Neural crest cell (in vitro differentiated cells): ENCODE measurements at regions not wholly inside any gene's neighbourhood (a gene's known extent, or its start where the extent isn't known, plus 50 kb on each side); places are given as distances from the start of the nearest gene placed in this dataset.
A peak's percentile ranks its signal among the peaks of the same experiment; 100 is the strongest.
"Not testable (repeated sequence)": the region's sequence is repeated elsewhere in the genome, so short reads cannot be mapped to it uniquely, and the experiment has no call there.

Experiments
- DNase-seq: peaks from one replicate; pipeline ENCODE4 v3.0.0; 2021; ENCODE audit warnings: low read depth, mixed read lengths, low spot score
- H3K27ac Mint-ChIP-seq: one replicate; pipeline ENCODE4 v1.8.0; 2021; ENCODE audit warnings: mild to moderate bottlenecking, mixed read lengths; ENCODE audit not compliant: unreplicated experiment
- H3K27me3 Mint-ChIP-seq: 2 replicates; pipeline ENCODE4 v1.8.0; 2021; ENCODE audit warnings: low read depth, mild to moderate bottlenecking, mixed read lengths
- H3K36me3 Mint-ChIP-seq: 2 replicates; pipeline ENCODE4 v1.8.0; 2021; ENCODE audit warnings: low read depth, mild to moderate bottlenecking, mixed read lengths
- H3K4me1 Mint-ChIP-seq: 2 replicates; pipeline ENCODE4 v1.8.0; 2021; ENCODE audit warnings: mixed read lengths
- H3K4me3 Mint-ChIP-seq: one replicate; pipeline ENCODE4 v1.8.0; 2021; ENCODE audit warnings: mild to moderate bottlenecking, mixed read lengths
- H3K9me3 Mint-ChIP-seq: 2 replicates; pipeline ENCODE4 v1.8.0; 2021; ENCODE audit warnings: mixed read lengths
- CTCF ChIP-seq: fragments of 200-600 bp; sonication (generic); conservative IDR thresholded peaks from 2 replicates; pipeline ENCODE4 v1.5.0; 2021; ENCODE audit warnings: antibody characterized with exemption, mild to moderate bottlenecking

- TF ChIP-seq CTCF = no peak
- DNase-seq = no peak
- Mint-ChIP-seq H3K4me1 (peaks cover 5% of the 10 kb centered on the region), H3K9me3 (no peaks in the 10 kb centered on the region), H3K36me3 (no peaks in the 10 kb centered on the region), H3K27ac (no peak overlapping the region), H3K27me3 (no peaks in the 10 kb centered on the region), H3K4me3 (no peak overlapping the region)
These were observed 68.7 kb upstream of the DCLK2 start for GRCh38 chr4:150009533-150009932.

GRCh38 chr4:150010525-150011126 lies 67.6 kb upstream of the DCLK2 start:
- H3K36me3 Mint-ChIP-seq = no peaks in the 10 kb centered on the region
- H3K27ac Mint-ChIP-seq = no peak overlapping the region
- no peaks in the 10 kb centered on the region for H3K27me3 Mint-ChIP-seq
- no peaks in the 10 kb centered on the region for H3K9me3 Mint-ChIP-seq
- peak; percentile 73 for TF ChIP-seq CTCF
- H3K4me1 Mint-ChIP-seq = peaks cover 3% of the 10 kb centered on the region
- no peak overlapping the region for H3K4me3 Mint-ChIP-seq
- peak; percentile 4 for DNase-seq

- Mint-ChIP-seq H3K4me3 (no peak overlapping the region), H3K27me3 (no peaks in the 10 kb centered on the region)
- TF ChIP-seq CTCF = no peak
These were observed 65.3 kb upstream of the DCLK2 start for GRCh38 chr4:150012851-150013360.

GRCh38 chr4:150015910-150016309 lies 62.3 kb upstream of the DCLK2 start:
- H3K4me1 Mint-ChIP-seq, DNase-seq, H3K9me3 Mint-ChIP-seq, H3K36me3 Mint-ChIP-seq, H3K27me3 Mint-ChIP-seq, H3K4me3 Mint-ChIP-seq, H3K27ac Mint-ChIP-seq: not testable (repeated sequence)

More at GRCh38 chr4:150012851-150013360, 65.3 kb upstream of the DCLK2 start:
- no peaks in the 10 kb centered on the region for H3K4me1 Mint-ChIP-seq
- H3K36me3 Mint-ChIP-seq = no peaks in the 10 kb centered on the region
- no peak for DNase-seq
- H3K27ac Mint-ChIP-seq = no peak overlapping the region
- H3K9me3 Mint-ChIP-seq = peaks cover 6% of the 10 kb centered on the region

- not testable (repeated sequence) for H3K9me3 Mint-ChIP-seq, H3K36me3 Mint-ChIP-seq, DNase-seq, H3K4me1 Mint-ChIP-seq, H3K27me3 Mint-ChIP-seq, H3K4me3 Mint-ChIP-seq, H3K27ac Mint-ChIP-seq
These were observed 61.6 kb upstream of the DCLK2 start for GRCh38 chr4:150016621-150017020.

GRCh38 chr4:150018257-150018656 lies 60.0 kb upstream of the DCLK2 start:
- no peaks in the 10 kb centered on the region for H3K27me3 Mint-ChIP-seq
- H3K27ac Mint-ChIP-seq = no peak overlapping the region
- H3K4me1 Mint-ChIP-seq = no peaks in the 10 kb centered on the region
- peaks cover 4% of the 10 kb centered on the region for H3K36me3 Mint-ChIP-seq
- H3K9me3 Mint-ChIP-seq = peaks cover 12% of the 10 kb centered on the region
- no peak for TF ChIP-seq CTCF
- DNase-seq = no peak
- no peak overlapping the region for H3K4me3 Mint-ChIP-seq
